Stimulated activated CD4-positive, alpha-beta T cell treated with anti-CD3 and anti-CD28 coated beads, Interleukin-12 subunit alpha, Interleukin-12 subunit beta, amount 100 ng/mL, for 4 hours (primary cell): ENCODE measurements at regions not wholly inside any gene's neighbourhood (a gene's known extent, or its start where the extent isn't known, plus 50 kb on each side); places are given as distances from the start of the nearest gene placed in this dataset.
A peak's percentile ranks its signal among the peaks of the same experiment; 100 is the strongest.
"Not testable (repeated sequence)": the region's sequence is repeated elsewhere in the genome, so short reads cannot be mapped to it uniquely, and the experiment has no call there.

Source experiments
- DNase-seq: peaks from one replicate; pipeline ENCODE4 v3.0.0-alpha.2; 2020

DNA sequence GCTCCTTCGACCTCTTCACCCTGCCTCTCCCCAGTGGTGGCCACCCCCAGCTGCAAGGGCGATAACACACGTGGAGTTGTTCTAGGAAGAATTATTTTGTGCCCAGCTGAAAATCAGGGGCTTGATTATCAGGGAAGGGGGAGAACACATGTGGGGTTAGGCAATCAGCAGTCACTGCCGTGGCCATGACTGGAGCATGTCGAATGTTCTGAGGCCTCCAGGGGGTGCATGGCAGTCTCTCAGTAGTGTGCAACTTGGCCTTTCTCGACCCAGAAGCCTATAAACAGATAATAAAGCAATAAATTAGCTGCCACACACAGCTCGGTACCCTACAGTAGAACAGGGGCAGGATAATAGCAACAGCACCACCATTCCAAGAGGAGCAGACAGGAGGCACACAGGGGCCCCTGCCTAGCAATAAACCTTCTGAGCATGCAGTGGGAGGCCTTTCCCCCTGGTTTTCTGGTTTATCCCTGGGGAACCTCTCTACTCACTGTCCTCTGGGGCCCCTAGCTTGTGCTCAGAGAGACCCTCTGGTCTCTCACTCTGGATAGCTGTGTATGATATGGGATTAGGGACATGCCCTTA, 308.2 kb upstream of the PLGLB2 start:
- not testable (repeated sequence) for DNase-seq

DNA sequence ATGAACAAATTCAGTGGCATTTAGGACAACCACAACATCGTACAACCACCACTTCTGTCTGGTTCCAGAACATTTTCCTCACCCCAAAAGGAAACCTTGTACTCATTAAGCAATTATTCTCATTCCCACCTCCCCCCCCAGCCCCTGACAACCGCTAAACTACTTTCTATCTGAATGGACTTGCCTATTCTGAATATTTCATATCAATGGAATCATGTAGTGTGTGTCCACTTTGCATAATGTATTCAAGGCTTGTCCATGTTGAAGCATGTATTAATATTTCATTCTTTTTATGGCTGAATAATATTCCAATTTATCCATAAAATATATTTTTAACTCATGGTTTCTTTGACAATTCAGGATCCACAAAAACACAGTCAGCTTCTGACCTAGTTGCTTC, 307.2 kb upstream of the PLGLB2 start:
- DNase-seq, result not testable (repeated sequence)

DNA sequence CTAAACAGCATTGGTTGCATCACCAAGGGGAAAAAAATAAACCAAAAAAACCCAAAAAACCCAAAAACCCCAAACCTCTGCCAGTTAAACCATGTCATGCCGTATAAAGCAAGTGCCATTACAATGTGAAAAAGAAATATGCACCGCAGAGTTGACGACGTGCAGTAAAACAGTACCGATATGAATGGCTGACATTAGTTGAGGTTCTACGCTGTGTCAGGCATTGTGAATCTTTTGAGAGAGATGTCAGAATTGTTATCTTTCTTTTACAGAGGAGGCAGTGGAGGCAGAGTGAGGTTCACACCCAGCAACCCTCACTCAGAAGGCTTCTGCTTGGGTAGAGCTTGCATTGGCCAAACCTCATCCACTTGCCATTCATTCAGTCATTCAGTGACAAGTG, 306.5 kb upstream of the PLGLB2 start:
- DNase-seq, result not testable (repeated sequence)

DNA sequence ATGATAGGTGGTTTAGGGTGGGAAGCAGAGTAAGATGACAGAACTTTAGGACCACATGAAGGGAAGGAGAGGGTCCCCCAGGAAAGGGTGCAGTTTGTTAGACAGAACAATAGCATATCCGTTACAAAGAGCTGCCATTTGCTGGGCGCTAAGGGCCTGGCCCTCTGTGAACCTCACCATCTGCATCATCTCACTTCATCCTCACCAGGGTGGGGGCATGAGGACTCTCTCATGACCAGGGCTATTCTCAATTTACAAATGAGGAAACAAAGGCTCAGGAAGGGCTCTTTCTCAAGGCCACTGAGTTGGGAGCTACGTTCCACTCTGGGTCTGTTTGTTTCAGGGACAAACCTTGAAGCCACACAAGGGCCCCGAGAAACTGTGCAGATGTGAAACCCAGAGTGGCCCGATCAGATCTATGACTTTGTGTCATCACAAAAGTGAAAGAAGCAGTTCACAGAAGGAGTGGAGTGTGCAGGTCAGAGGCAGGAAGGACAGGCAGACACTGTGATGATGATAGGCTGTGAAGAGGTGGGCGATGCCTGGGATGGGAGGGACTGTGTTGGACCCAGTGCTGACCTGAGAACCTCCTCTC, 304.8 kb upstream of the PLGLB2 start:
- not testable (repeated sequence) for DNase-seq

DNA sequence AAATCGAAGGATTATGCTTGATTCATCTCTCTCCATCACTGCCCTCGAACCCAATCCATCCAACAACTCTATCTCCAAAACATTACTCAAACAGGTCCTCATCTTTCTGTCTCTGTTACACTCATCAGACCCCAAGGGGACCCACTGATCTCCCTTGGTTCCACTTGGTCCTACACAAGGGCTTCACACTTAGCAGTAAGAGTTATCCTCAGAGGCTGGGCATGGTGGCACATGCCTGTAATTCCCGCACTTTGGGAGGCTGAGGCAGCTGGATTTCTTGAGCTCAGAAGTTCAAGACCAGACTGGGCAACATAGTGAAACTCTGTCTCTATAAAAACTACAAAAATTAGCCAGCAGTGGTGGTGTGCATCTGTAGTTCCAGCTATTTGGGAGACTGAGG, 302.9 kb upstream of the PLGLB2 start:
- not testable (repeated sequence) for DNase-seq

DNA sequence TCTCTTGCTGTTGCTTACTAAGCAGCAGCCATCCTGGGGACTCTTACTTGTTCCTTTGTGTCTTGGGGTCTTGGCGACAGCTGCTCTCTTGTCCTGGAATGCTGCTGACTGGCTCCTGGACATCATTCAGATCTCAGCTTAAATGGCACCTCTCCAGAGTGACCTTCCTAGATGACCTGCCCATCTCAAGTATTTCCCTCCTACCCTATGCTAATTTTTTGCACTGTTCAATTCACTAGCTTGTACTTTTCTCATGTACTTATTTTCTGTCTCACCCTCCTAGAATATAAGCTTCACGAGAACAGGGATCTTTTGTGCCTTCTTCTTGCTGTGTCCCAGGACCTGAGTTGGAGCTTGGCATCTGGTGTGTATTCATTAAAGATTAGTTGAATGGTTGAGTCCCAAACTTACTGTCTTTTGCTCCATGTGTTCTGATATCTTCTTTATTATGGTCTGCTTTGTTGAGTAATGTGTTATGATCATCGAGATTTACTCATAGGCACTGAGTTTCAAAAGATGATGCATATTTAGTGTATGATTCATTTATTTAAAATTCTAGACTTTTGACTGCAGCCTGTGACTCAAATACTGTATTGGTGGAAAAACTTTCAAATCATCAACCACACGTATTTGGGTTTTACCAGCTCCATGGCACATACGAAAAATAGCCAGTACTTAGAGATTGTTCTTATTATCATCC, 302.1 kb upstream of the PLGLB2 start:
- not testable (repeated sequence) for DNase-seq

DNA sequence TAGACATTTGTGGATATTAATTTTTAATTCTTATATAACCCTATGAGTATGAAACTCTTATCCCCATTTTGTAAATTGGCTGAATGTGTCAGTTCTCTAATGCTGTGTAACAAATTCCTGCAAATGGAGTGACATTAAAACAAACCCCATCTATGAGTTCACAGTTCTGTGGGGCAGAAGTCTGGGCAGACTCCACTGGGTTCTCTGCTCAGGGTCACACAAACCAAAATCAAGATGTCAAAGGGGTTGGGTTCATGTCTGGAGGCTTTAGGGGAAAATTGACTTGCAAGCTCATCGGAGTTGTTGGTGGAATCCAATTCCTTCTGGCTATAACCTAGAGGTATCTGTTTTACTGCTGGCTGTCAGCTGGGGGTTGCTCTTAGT, 301.6 kb upstream of the PLGLB2 start:
- not testable (repeated sequence) for DNase-seq

DNA sequence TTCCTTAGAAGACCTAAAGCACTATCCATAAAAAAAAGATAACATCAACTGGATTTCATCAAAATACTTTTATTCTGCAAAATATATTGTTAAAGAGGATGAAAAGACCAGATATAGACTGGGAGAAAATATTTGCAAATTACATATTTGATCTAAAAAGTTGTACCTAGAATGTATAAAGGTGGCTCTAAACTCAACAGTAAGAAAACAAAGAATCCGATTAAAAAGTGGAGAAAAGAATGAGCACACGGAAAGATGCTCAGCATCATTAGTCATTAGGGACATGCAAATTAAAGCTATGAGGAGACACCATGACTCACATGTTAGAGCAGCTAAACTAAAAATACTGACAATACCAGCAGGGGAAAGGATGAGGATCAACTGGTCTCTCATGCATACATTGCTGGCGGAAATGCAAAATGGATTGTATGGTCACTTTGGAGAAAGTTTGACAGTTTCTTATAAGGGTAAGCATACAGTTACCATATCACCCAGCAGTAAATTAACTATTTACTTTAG, 298.4 kb upstream of the PLGLB2 start:
- DNase-seq, result not testable (repeated sequence)

DNA sequence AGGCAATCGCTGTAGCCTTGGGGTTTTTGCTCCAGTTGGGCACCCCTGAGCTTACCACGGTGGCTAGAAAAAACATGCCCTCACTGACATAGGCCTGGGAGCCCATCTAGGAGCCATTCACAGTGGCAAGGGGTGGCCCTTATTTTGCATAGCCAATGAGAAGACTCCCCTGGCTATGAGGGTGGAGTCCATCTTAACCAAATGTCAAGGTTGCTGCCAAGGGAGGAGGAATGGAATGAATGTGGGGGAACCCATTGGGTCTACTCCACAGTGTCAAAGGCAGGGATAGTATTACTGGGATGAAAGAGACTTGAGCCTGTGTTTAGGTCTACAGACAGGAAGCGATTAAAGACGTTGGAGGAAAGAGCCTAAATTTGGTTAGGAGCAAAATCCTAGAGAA, 295.7 kb upstream of the PLGLB2 start:
- not testable (repeated sequence) for DNase-seq

DNA sequence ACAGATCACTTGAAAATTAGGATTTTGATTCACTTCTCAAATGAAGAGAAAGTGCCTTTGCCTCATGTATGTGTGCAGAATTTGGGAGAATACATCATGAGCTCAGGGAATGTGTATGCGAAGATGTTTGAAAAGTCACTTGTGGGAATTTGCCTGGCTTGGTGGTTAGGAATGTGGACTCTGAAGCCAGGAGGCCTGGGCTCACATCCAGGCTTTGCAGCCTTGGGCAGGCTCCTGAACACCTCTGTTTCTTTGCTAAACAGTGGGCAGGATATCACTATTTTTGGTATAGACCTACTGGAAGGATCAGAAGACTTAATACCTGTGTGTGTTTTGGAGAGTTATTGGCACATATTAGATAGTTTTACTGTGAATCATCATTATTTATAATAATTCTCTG, 295.0 kb upstream of the PLGLB2 start:
- not testable (repeated sequence) for DNase-seq

DNA sequence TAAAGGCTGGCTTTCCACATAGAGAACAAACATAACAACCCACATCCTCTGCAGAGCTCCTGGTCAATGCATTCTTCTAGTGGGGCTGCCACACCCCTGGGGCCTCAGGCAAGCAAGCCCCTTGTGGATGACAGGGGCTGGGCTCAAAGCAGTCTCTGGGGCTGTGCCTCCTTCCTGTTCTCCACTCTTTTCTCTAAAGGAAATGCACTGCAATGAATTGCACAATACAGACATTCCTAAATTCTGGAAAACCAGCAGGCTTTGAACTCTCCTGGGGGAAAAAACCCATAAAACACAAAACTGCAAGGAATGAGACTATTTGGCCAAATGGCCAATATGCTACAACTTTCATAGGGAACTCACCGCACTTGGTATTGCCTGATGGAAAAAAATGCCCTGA, 293.9 kb upstream of the PLGLB2 start:
- DNase-seq, result not testable (repeated sequence)

DNA sequence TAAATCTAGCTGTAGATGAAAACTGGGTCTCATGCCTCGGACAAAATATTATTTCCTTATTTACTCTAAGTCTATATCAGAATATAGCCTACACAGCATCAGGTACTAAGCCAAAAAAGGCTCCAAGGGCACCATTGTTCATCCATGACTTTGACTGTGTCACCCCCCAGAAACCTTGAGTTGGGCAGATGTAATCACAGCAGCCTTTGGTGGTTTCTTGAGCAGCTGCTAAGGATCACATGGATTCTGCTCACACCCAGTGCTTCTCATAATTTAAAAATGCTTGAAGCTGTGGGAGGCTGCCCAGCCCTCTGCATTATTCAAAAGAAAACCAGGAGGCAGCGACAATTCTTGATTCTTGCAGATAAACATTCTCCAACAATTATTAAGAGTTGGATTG, 293.5 kb upstream of the PLGLB2 start:
- DNase-seq, result not testable (repeated sequence)

DNA sequence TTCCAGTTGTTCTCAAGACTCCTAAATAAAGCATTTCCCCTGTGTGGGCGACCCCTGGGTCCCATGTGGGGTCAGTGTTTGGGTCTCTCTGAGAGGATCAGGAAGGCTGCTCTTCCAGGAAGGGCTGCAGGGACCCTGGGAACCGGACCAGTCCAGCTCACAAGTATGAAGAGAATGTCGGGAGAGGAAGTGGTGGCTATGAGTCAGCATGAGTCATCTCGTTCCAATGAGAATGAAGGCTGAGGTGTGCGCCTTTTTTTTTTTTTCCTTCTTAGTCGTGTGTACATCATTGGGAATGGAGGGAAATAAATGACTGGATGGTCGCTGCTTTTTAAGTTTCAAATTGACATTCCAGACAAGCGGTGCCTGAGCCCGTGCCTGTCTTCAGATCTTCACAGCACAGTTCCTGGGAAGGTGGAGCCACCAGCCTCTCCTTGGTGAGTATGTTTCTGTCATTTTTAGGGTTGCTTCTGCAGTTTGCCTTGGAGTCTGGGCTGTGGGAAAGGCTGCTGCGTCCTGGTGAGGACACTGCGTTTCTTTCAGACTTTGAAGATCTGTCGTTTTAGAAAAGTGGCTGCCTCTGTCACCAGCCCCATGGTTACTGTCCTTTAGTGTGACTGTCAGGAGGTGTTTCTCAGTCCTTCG, 292.6 kb upstream of the PLGLB2 start:
- not testable (repeated sequence) for DNase-seq

DNA sequence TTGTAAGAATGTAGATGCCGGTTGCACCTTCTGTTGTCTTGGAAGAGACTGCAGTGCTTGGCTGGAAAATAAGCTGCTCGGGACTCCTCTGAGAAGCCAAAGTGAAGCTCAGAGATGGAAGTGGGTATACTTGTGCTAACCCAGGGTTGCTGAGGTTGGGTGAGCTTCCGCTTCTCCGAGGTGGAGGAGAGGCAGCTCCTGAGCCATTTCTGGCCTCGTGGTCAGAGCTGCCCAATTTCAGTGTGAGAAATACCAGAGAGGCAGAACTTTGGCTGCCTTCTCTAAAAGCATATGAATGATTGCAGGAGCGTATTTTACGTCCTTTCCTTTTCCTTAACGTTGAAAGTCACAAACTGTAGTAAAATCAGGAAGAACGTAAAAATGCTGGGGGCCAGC, 292.0 kb upstream of the PLGLB2 start:
- DNase-seq, result not testable (repeated sequence)

DNA sequence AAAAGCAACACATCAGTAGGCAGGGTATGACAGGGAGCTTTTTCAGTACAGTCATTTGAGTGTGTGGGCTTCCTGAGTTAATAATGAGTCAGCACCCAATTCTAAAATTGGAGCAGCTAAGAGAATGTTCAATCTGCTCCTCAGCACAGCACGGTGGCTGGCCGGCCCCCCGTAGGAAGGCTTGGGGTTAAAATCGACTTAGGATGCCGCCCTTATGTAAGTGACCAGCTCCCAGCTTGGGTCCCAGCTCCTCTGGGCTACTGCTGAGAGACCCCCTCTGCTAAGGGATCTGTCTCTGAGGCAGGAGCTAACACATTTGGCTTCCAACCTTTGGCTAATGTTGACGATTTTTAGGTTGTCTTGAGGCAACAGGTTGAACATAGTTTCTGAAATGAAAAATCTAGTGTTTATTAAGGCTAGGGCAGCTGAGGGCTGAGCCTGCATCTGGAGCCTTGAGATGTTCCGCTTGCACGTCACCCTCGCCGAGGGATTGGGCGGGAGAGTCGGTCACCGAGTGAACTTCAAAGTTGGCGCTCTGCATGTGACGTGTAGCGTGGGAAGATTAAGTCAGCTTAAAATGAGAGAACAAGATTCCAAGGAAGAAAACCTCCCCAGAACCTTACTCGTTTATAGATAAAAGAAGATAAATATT, 291.3 kb upstream of the PLGLB2 start:
- peak; percentile 45 for DNase-seq

DNA sequence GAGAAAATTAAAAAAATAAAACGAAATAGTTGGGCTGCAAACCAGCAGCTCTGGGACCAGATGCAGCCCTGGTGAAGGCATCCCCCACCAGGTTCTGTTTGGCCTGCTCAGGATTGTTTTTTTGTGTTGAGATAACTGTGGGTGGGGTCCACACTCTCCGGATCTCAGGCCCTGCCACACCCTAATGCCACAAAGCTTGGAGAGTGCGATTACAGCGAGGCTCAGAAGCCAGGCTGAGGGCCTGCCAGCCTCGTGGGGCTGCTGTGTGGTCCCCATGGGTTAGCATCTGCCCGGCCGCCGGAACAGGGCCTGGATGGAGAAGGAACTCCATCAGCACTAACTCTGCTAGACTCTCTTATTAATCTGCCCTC, 290.8 kb upstream of the PLGLB2 start:
- not testable (repeated sequence) for DNase-seq

DNA sequence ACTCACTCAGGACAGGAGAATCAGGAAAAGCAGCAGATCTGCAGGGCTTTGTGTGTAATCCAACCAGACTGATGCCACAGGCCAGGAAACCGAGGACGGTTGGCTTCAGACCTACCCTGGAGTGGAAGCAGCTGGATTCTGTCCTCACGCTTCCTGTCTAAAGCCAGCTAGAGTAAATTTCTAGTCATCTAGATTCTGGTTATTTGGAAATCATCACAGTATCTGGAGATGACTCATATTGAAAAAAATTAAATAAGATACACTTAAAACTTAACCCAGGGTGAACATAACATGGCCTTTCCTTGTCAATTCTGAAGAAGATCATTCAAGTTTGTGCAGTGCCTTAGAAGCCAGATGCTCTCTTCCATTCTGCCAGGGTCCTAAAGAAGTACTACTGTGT, 288.9 kb upstream of the PLGLB2 start:
- not testable (repeated sequence) for DNase-seq

DNA sequence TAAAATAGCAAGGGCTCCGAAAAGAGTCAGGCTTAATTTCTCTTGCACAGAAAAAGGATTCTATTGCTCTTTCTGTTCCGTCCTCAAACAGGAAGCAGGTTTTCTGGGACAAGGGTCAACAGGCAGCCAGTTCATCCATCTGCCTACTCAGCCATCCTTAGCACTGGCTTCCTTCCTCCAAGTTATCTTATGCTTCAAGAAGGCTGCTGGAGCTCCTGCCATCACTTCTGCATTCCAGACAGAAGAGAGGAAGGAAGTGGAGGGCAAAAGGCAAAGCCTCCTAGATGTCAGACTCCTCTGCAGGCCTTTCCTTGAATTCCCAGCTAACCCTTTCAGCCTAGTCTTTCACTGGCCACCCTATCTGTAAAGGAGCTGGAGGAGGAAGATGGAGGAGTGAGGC, 287.8 kb upstream of the PLGLB2 start:
- DNase-seq, result not testable (repeated sequence)

DNA sequence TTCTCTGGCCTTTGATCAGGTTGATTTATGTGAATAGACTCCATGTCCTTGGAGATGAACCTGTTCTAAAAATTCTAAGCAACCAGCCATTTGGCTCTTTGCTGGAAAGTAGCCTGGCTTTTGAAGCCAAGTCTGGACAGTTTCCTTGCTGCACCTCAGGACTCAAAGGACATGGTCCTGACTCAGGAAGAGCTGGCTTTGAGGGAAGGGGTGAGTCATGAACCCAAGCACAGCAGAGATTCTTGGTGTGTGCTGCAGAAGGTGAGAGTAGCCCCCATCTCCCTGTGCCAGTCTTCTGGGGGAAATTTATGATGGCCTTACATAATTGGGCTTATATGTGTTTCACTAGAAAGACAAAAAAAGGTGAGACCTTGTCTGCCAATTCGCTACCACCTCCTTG, 287.2 kb upstream of the PLGLB2 start:
- DNase-seq, result not testable (repeated sequence)

DNA sequence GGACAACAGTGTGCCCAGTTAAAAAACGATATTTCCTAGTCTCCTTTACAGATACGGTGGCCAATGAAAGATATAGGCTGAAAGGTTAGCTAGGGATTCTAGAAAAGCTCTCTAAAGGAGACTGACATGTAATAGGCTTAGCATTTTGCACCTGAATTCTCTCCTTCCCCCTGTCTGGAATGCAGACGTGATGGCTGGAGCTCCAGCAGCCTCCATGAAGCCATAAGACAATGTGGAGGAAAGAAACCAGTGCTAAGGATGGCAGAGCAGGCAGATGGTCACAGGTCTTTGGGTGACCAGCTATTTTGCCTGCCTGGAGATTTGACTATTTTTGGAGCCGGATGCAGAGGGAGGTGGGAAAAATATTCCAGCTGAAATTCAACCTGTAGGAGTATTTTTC, 286.2 kb upstream of the PLGLB2 start:
- not testable (repeated sequence) for DNase-seq

DNA sequence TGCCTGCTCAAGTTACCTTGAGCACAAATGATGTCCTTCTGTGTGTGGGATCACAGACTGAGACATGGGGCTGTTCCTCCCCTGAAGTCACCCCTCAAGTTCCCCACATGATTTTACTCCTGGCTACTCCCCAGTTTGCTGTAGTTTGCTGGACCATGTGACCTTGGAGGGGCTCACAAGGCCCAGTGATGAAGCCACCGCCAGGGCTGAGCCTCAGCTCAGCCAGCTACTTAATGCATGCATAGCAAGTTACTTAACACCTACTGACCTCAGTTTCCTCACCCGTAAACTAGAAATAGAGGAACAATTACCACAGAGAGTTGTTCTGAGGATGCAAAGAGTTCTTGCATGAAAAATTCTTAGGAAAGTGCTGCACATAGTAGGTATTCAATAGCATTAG, 283.7 kb upstream of the PLGLB2 start:
- not testable (repeated sequence) for DNase-seq

DNA sequence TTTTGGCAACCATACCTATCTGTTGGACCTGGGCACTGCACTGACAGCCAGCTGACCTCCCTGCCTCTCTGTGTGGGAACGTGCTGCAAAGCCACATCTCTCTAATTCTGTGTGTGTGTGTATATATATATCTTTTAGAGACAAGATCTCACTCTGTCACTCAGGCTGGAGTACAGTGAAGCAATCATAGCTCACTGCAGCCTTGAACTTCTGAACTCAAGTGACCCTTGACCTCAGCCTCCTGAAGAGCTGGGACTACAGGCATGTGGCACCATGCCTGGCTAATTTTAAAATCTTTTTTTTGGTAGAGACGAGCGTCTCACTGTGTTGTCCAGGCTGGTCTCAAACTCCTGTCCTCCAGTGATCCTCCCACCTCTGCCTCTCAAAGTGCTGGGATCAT, 282.2 kb upstream of the PLGLB2 start:
- not testable (repeated sequence) for DNase-seq

DNA sequence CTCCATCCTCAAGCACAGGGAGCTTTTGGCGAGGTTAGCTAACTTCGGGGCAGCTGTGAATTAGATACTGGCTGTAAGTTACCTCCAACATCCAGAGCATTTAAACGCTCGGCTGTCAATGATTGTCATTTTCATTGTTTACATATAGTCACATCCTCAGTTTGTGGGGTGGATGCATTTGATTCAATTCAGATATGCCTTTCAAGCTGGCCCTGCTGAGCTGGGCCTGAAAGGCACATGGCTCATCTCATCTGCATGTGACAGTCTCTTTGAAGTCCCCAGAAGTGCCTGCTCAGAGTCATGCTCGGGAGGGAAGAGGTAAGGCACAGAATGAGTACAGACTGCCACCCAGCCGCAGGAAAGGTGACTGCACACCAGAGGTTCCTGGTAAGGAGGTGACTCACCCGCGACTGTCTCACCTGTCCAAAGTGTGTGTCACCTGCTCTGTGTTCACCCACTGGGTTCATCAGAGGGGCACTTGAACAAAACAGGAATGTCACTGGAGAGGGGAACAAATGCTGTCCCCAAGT, 281.2 kb upstream of the PLGLB2 start:
- peak; percentile 68 for DNase-seq
